Endothelial cell (in vitro differentiated cells): ENCODE measurements at regions not wholly inside any gene's neighbourhood (a gene's known extent, or its start where the extent isn't known, plus 50 kb on each side); places are given as distances from the start of the nearest gene placed in this dataset.

Experiments
- DNase-seq: peaks from one replicate; pipeline ENCODE4 v3.0.0; 2021; ENCODE audit warnings: low spot score
- H3K27ac Mint-ChIP-seq: one replicate; pipeline ENCODE4 v1.8.0; 2021; ENCODE audit warnings: mixed read lengths, inconsistent platforms; ENCODE audit not compliant: unreplicated experiment
- H3K27me3 Mint-ChIP-seq: one replicate; pipeline ENCODE4 v1.8.0; 2021; ENCODE audit warnings: mild to moderate bottlenecking, moderate library complexity, mixed read lengths, inconsistent platforms; ENCODE audit not compliant: unreplicated experiment
- H3K36me3 Mint-ChIP-seq: one replicate; pipeline ENCODE4 v1.8.0; 2021; ENCODE audit warnings: mild to moderate bottlenecking, low read depth, mixed read lengths, inconsistent platforms; ENCODE audit not compliant: unreplicated experiment
- H3K4me1 Mint-ChIP-seq: one replicate; pipeline ENCODE4 v1.8.0; 2021; ENCODE audit warnings: mild to moderate bottlenecking, mixed read lengths, inconsistent platforms; ENCODE audit not compliant: unreplicated experiment
- H3K4me3 Mint-ChIP-seq: one replicate; pipeline ENCODE4 v1.8.0; 2021; ENCODE audit warnings: mild to moderate bottlenecking, mixed read lengths, inconsistent platforms; ENCODE audit not compliant: unreplicated experiment
- H3K9me3 Mint-ChIP-seq: one replicate; pipeline ENCODE4 v1.8.0; 2021; ENCODE audit warnings: mixed read lengths, inconsistent platforms; ENCODE audit not compliant: unreplicated experiment
- TF ChIP-seq, protein P1 (sequence below): fragments of 200-600 bp; sonication (generic); IDR thresholded peaks from one replicate; pipeline ENCODE4 v1.5.0; 2021; ENCODE audit warnings: antibody characterized with exemption; ENCODE audit not compliant: unreplicated experiment

DNA sequence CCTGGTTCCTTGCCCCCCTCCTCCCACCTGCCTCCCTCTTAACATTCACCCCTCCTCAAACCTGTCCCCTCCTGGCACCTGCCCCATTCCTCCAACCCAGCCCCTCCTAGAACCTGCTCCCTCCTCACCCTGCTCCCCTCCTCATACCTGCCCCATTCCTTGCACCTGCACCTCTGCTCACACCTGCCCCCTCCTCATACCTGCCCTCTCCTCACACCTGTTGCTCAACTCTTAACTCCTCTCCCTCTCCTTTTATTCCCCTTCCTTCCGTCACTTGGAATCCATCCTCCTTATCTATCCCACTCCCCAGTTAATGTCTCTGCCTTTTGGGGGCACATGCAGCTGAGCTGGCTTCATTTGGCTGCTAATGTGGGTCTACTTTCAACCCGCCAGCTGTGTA, 712.1 kb downstream of the MTRR start:
- Mint-ChIP-seq H3K4me1 (no peaks in the 10 kb centered on the region), H3K27ac (no peak overlapping the region), H3K4me3 (no peak overlapping the region)

DNA sequence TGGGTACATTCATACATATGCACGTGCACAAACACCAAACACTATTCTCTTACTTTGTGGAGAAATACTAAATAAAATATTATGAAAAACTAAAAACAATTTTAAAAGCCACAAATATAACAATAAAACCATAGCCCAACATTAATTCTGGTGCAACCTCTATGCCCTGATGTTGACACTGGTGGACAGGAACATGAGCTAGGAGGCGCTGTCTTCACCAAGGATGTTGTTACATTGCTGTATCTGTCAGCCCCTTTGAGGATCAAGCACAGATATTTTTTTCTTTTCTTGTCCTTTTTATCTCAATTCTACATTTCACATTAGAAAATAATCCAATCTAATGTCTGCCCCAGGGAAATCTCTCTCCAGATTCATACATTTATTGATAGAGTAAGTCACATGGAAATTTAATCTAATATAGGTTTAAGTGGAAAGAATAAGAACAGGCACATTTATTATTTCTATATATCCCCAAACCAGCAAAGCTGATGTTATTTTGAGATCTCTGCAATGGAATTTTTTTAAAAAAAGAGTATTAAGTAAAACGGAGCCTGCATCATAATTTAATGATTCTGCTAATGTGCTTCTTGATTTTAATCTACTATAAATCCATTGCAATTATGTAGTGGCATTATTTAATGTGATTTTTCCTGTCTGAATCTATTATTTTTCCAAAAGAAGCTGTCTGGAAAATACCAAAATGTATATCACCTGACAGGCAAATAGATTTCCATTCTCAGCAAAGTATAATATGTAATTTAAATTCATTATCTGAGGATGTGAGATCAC, 716.5 kb downstream of the MTRR start:
- Mint-ChIP-seq H3K27me3 (peaks cover 1% of the 10 kb centered on the region), H3K9me3 (no peaks in the 10 kb centered on the region), H3K36me3 (no peaks in the 10 kb centered on the region), H3K4me1 (no peaks in the 10 kb centered on the region), H3K27ac (no peak overlapping the region), H3K4me3 (no peak overlapping the region)
- no peak for DNase-seq
- TF ChIP-seq, protein P1, sequence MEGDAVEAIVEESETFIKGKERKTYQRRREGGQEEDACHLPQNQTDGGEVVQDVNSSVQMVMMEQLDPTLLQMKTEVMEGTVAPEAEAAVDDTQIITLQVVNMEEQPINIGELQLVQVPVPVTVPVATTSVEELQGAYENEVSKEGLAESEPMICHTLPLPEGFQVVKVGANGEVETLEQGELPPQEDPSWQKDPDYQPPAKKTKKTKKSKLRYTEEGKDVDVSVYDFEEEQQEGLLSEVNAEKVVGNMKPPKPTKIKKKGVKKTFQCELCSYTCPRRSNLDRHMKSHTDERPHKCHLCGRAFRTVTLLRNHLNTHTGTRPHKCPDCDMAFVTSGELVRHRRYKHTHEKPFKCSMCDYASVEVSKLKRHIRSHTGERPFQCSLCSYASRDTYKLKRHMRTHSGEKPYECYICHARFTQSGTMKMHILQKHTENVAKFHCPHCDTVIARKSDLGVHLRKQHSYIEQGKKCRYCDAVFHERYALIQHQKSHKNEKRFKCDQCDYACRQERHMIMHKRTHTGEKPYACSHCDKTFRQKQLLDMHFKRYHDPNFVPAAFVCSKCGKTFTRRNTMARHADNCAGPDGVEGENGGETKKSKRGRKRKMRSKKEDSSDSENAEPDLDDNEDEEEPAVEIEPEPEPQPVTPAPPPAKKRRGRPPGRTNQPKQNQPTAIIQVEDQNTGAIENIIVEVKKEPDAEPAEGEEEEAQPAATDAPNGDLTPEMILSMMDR = no peak

More for the DNA sequence above, 712.1 kb downstream of the MTRR start:
- Mint-ChIP-seq H3K36me3 (no peaks in the 10 kb centered on the region), H3K9me3 (no peaks in the 10 kb centered on the region), H3K27me3 (peaks cover 1% of the 10 kb centered on the region)
- TF ChIP-seq, protein P1 = no peak
- no peak for DNase-seq

DNA sequence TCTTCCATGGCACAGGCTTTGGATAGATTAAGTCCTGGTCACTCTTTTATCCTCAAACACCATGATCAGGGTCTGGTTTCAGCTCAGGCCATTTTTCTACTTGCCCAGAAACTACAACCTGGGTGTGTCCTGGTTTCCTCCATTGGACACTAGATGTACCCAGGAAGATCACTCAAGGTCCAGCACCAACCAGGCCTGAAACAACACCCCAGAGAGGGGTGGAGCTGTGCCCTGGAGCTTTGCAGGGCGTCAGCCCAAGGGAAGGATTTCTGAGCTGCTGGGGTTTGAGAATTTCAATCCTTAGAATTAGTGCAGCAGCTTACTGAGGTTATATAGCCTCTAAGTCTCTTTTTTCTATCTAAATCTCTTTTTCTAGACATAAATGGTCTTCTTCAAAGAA, 722.0 kb downstream of the MTRR start:
- Mint-ChIP-seq H3K27ac (no peak overlapping the region), H3K4me3 (no peak overlapping the region), H3K36me3 (no peaks in the 10 kb centered on the region), H3K9me3 (no peaks in the 10 kb centered on the region), H3K4me1 (no peaks in the 10 kb centered on the region), H3K27me3 (no peaks in the 10 kb centered on the region)
- DNase-seq = no peak
- TF ChIP-seq, protein P1 = no peak

DNA sequence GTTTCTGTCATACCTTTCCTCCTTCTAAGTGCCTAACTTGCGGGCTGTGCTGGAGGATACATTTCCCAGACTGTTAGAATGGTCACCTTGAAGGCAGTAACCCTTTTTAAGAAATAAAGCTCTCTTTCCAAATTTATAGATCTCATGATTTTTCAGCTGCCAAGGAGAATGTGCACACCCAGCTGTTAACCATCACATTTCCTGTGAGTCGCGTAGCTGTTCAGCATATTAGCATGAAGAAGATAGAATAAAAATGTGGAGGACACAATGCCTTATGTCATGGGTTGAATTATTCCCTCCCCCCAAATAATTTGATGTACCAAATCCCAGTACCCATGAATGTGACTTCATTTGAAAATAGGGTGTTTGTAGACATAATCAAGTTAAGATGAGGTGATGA, 729.4 kb downstream of the MTRR start:
- no peak for DNase-seq
- TF ChIP-seq, protein P1 = no peak
- Mint-ChIP-seq H3K27ac (no peak overlapping the region), H3K36me3 (no peaks in the 10 kb centered on the region), H3K9me3 (no peaks in the 10 kb centered on the region), H3K27me3 (no peaks in the 10 kb centered on the region), H3K4me3 (no peak overlapping the region), H3K4me1 (no peaks in the 10 kb centered on the region)

DNA sequence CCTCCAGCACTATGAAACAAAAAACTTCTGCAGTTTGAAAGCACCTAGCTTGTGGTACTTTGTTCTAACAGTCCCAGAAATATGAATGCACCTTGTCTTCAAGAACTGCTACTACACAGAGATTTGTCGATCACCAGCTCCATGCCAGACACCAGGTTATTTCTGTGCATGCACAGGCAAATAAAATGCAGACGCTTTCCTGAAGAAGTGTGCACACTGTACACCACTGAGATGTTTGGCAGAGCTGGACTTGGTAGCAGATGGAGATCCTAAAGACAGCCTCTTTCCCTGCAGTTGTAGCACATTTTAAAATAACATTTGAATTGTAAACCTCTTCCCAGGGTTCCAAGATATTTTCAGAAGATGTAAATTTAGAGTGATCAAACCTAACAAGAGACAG, 730.0 kb downstream of the MTRR start:
- Mint-ChIP-seq H3K4me3 (no peak overlapping the region), H3K4me1 (no peaks in the 10 kb centered on the region), H3K27ac (no peak overlapping the region), H3K27me3 (no peaks in the 10 kb centered on the region), H3K9me3 (no peaks in the 10 kb centered on the region), H3K36me3 (no peaks in the 10 kb centered on the region)
- TF ChIP-seq, protein P1 = no peak
- no peak for DNase-seq
